Right ventricle myocardium superior (tissue), 1 donor: ENCODE measurements at regions not wholly inside any gene's neighbourhood (a gene's known extent, or its start where the extent isn't known, plus 50 kb on each side); places are given as distances from the start of the nearest gene placed in this dataset.
"Not testable (repeated sequence)": the region's sequence is repeated elsewhere in the genome, so short reads cannot be mapped to it uniquely, and the experiment has no call there.

Experiments
- ATAC-seq: fragments of 200-7000 bp; cut with Tn5 transposase; one replicate; pipeline ENCODE4 v1.9.1; 2020; ENCODE audit warnings: mild to moderate bottlenecking; ENCODE audit not compliant: poor library complexity
- DNase-seq: peaks from one replicate; pipeline ENCODE4 v3.0.0-alpha.2; 2020
- intact Hi-C: fragments of 100-400 bp; cut with DNase I; formaldehyde crosslinking; loops from one replicate; pipeline ENCODE4 v1.11.2; 2022
- donor health status: DM: no; HTN: yes; CAD: no; lungs with severe emphysema.

DNA sequence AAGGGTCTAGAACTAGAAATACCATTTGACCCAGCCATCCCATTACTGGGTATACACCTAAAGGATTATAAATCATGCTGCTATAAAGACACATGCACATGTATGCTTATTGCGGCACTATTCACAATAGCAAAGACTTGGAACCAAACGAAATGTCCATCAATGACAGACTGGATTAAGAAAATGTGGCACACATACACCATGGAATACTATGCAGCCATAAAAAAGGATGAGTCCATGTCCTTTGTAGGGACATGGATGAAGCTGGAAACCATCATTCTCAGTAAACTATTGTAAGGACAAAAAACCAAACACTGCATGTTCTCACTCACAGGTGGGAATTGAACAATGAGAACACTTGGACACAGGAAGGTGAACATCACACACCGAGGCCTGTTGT, 314.1 kb downstream of the FRK start:
- intact Hi-C loops, DNase-seq, ATAC-seq: not testable (repeated sequence)

DNA sequence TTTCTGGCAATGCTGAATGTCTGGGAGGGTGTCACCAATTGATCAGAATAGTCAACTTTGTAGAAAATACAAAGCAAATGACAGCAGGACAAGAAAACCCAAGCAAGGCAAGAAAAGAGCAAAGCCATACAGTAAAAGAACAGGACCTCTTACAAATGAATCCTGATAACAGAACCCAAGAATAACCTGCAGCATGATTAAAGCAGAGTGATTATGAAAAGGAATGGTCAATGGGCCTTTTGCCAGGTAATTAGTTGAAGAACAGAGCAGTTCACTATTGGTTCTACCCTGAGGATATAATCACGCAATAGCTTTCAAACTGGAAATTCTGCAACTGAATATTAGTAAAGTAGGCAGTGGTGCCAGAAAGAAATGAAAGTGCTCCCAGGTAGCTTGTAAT, 319.8 kb downstream of the FRK start:
- intact Hi-C loops, result no loop called here
- DNase-seq (no peak), ATAC-seq (no peak)

DNA sequence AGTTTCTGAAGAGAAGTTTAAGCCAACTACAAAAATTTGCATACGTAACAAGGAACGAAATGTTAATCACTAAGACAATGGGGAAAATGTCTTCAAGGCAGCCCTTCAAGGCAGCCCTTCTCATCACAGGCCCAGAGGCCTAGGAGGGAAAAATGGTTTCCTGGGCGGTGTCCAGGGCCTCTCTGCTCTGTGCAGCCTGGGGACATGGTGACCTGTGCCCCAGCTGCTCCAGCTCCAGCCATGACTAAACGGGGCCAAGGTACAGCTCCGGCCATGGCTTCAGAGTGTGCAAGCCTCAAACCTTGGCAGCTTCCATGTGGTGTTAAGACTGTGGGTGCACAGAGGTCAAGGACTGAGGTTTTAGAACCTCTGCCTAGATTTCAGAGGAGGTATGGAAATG, 325.1 kb downstream of the FRK start:
- intact Hi-C loops, result no loop called here
- DNase-seq (no peak), ATAC-seq (no peak)

DNA sequence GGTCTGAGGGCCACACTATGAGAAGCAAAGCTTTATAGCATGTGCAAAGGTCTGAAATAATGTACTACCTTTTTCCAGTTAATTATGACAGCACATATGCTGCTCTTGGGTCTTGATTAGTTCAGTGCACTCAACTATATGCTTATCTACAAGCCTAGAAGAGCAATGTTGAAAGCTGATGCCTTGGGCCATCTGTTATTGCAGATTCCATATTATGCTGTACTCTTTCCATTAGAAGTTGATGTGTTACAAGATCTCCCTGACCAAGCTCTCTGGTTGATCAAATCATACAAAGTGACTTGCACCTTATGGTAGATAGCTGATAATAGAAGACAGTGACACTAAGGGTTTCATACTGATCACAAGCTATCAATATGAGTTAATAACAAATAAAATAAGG, 327.3 kb downstream of the FRK start:
- DNase-seq, result no peak
- no peak for ATAC-seq
- intact Hi-C loops, result no loop called here

DNA sequence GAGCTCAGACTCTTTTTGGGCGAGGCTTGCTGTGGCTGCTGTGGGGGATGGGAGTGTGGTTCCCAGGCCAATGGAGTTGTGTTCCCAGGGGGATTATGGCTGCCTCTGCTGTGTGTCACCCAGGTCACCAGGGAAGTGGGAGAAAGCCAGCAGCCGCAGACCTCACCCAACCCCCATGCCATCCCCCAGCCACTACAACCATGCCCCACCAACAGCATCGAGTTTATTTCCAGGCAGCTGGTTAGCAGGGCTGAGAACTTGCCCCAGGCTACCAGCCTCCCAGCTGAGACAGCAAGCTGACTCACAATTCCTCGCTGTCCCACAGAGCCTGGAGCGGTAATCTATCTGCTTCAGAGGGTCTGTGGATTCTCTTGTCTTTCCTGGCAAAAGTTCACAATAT, 331.7 kb downstream of the FRK start:
- intact Hi-C loops, result no loop called here
- no peak for DNase-seq
- no peak for ATAC-seq

DNA sequence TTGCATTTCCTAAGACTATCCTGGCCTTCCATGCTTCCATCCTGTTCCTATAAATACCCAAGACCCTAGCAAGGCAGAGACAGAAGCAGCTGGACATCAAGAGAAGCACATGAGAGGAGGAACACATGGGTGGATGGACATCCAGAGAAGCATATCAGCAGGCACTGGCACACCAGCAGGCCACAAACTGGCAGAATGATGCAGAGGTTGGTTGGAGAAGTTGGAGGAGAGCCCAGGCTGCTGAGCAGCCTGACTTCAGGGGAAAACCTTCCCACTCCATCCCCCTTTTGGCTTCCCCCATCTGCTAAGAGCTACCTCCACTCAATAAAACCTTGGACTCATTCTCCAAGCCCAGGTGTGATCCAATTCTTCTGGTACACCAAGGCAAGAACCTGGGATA, 332.5 kb downstream of the FRK start:
- ATAC-seq (no peak), DNase-seq (no peak)
- intact Hi-C loops, result no loop called here

DNA sequence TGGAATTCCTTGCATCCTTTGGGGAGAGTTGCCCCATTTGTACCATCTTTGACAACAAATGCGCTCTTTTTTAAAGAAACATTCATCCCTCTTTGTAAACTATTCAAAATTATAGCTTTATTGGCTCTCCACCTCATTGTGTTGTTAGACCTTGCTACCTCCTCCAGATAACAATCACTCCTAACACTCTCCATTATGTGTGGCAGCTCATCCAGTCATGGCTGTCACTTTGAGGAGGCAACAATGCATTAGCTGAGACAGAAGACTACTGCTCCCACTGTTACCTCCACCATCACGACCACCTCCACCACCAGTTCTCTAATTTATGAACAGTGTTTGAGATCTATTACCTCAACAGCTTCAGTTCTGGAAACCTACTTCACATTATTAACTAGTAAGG, 339.1 kb downstream of the FRK start:
- ATAC-seq, result no peak
- intact Hi-C loops, result no loop called here
- DNase-seq, result no peak

DNA sequence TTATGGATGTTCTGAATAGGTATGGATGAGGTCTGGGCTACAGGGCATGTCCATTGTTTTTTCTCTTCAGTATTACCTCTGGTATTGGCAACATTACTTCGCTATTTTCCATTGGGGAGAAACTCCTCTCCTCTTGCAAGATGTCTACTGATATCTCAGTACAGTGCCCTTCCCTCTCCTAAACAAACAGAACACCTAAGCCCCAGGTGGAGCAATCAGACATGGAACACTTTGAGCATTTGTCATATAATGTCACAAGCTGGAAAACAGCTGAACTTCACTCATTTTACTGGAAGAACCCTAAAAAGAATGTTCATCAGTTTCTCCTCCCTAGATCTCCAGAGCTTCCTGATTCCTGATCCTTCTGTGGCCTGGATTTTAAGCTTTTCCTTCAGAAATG, 339.8 kb downstream of the FRK start:
- intact Hi-C loops, result no loop called here
- ATAC-seq, result no peak
- DNase-seq, result no peak

DNA sequence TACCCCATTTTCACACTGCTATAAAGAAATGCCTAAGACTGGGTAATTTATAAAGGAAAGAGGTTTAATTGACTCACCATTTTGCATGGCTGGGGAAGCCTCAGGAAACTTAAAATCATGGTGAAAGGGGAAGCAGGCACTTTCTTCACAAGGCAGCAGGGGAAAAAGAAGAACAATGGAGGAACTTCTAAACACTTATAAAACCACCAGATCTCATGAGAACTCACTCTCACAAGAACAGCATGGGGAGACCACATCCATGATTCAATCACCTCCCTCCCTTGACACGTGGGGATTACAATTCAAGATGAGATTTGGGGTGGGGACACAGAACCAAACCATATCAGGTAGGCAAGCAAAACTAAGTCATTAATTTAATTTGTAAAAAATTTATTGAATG, 343.2 kb downstream of the FRK start:
- intact Hi-C loops, result no loop called here
- DNase-seq (no peak), ATAC-seq (no peak)

DNA sequence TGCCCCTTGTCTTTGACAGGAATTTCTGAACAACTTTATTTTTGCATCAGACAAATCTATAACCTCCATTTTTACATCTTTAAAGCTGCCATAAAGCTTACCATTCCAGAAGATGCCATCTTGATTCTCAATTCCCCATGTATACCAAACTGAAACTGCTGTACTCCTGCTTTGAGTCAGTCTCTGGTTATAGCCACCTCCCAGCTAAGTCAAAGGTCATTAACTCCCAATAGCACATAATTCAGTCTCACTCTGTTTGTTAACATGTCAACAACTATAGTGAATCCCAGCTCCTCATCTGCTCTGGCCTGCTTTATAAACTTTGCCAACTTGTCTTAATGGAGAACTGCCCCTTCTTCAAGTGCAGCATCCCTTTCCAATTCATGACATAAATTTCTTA, 343.6 kb downstream of the FRK start:
- ATAC-seq (no peak), DNase-seq (no peak)
- intact Hi-C loops, result no loop called here

DNA sequence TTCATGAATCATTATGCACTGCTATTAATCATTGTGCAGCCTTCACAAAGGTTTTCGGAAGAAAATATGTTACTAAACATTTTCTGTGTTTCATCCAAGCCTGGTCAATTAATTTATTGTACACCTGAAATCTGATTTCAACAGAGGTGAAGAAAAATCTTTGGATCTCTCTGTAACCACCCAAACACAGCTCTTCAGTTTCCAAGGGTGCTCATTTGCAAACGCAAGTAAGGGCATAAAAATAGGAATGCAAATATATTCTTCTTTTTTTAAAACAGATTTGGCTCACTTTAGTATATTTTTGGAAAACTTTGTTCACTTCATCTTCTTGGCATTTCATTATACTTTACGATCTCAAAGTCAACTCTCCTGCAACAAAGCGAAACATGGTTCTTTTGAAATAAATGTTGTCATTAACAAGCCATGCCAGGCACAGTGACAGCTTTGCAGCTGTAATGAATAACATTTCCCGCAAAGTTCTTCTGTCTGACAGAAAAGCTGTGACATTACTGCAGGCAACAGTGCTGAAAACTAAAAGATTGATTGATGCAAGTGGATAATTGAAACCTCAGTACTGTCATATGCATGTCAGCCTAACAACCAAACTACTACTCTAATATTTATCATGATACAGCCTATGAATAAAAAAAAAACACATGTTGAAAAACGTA, 348.3 kb downstream of the FRK start:
- no peak for DNase-seq
- intact Hi-C loops, result no loop called here
- no peak for ATAC-seq

DNA sequence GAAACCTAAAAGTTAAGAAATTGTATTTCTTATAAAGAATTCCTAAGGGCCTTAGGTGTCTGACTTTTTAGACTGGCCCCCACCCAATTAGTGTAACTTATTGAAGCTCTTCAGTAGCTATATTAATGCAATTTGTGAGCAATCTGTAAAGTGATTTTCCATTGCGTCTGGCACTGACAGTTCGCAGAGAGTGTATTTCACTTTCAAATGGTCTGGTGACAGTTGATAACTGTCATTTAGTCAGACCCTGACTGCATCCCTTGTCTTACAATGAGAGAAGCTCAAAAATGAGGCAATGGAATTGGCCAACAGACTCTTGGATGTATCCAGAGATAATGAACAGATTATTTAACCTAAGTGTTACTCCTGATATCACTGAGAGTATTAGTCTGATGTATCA, 351.8 kb downstream of the FRK start:
- no peak for DNase-seq
- intact Hi-C loops, result no loop called here
- ATAC-seq, result no peak

DNA sequence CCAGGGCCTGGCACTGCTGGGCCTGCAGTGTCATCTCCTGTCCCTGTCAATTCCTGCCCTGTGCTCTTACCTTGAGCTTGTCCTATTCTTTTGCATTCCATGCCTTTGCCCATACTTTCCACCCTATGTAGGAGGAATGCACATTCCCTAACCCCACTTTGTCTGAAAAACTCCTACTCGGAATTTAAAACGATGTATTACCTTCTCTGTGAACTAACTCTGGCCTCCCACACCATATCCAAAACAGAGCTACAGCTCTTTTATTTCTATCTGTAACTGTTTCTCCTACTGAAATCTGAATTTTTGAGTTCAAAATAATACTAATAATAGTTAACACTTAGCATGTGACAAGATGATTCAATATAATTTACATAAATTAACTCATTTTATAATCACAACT, 353.7 kb downstream of the FRK start:
- intact Hi-C loops, result no loop called here
- DNase-seq (no peak), ATAC-seq (no peak)

DNA sequence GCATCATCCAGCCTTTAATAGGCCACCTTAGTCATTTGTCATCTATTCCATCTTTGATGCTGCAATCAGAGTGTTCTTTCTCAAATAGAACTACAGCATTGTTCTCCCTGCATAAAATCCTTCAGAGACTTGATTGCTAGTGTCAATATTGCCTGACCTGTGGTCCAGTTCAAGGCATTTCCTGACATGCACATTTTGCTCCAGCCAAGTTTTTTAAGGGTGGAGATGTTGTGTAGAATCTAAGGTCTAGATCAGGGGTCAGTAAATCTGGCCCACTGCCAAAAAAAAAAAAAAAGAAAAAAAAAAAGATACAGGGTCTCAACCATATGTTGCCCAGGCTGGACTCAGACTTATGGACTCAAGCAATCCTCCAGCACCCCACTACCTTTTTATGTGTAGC, 354.4 kb downstream of the FRK start:
- ATAC-seq, result no peak
- DNase-seq, result no peak
- intact Hi-C loops, result no loop called here

DNA sequence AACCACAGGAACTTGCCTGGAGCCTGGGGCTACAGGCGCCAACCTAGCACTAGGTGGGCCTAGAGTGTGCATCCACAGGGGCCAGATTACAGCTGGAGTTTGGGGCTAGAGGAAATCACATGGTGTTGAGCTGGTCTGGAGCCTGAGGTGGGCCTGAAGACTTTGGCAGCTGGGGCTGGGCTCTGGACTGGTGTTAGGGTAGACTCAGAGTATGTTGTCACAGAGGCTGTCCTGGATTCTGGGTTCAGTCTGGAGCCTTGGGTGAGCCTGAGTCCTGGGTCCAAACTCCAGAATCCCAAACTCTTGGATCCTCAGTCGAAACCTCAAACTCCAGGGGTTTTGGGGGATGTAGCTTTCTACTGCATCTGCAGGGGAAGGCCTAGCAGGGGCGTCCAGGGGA, 356.7 kb downstream of the FRK start:
- DNase-seq (no peak), ATAC-seq (no peak)
- intact Hi-C loops, result no loop called here

DNA sequence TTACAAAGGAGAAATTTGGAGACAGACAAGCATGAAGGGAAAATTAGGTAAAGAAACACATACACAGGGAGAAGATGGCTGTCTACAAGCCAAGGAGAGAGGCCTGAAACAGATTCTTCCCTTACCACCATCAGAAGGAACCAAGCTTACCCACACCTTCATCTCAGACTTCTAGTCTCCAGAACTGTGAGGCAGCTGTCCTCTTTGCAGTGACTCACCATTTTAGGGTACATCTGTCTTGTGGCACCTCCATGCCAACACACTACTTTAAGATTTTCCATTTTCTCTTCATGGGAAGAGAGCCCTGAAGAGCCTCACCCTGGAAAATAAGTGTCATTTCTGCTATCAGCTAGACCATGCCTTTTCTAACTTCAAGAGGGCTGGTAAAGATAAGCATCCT, 369.3 kb downstream of the FRK start:
- no peak for DNase-seq
- intact Hi-C loops, result no loop called here
- ATAC-seq, result no peak

DNA sequence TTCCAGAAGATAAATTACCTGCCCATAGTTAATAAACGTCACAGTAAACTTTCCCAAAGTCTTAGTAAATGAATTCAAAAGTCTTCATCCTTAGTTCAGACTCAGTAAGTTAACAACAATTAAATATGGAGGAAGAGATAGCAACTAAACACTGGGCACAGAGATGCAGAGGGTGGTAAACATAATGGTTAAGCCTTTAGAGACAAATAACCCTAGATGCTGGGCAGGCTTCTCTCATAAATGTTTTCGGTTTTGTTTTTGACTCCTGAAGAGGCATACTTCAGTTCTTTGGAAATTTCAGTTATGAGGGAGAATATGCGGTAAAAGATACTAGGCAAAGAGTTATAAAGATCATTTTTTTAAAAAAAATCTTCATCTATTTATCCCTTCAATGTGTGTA, 369.8 kb downstream of the FRK start:
- intact Hi-C loops, result no loop called here
- DNase-seq (no peak), ATAC-seq (no peak)

DNA sequence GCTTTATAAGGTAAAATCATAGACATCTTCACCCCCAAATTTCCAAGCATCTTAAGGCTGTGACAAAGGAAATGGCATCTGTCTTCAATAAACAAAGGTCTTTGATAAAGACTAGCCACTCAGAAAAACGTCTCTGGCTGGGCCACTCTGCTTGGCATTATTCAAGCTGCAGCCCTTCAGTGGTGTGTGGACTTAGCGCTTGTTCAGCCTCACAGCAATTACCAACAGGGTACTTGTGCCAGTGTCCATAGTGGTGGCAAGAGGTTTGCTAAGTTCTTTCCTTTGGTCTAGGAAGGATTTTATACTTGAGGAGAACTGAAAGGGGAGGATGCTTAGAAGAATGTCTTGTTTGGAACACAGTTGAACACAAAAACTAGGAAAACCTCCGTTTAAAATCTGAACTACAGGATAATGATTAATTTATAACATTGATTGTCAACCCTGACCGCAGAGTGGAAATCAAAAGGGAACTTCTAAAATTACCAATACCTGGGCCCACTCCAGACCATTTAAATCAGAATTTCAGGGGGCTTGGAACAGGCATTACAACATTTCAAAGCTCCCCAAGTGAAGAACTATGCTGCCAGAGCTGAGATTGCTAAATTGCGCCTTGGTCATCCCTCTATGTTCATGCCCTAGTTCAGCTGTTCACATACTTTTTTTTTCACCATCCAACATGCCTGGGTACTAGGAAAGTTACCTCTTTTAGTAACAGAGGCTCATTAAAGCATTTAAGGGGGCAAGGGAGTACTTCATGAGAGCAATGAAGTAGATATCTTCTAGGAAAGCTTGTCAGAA, 378.5 kb downstream of the FRK start:
- DNase-seq (no peak), ATAC-seq (no peak)
- intact Hi-C loops, result no loop called here

DNA sequence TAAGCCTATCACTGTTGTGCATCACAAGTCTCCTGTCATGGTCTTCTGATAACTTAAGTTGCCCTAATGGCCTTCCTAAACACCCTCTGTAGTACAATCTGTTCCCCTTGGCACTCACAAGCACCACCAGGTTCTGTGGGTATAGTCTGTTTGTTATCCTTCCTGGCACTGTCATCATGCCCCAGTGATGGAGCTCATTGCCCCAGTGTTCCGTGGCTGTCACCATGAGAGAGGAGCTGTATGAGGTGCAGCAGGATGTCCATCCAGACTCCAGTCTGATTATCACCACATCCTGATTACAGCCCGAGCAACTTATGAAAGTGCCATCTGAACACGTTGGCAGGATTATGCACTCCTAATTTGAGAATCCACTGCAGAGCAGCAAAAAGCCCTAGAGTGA, 380.1 kb downstream of the FRK start:
- intact Hi-C loops, result no loop called here
- DNase-seq (no peak), ATAC-seq (no peak)

DNA sequence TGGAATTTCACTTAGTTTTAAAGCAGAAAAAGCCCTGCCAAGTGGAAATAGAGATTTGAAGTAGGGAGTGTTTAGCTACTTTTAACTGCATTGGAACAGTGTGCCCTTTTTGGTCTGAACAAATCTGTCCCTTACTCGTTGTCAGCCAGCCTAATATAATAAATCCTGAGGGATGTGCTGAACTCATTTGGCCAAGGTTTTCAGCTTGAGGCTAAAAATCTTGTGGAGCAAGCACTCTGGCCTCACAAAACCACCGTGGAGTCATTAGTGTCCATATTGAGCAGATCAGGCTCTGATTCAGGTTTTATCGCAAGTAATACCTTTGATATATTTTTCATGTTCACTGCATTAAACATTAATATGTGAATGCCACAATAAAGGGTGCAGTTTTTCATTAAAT, 383.5 kb downstream of the FRK start:
- ATAC-seq (no peak), DNase-seq (no peak)
- intact Hi-C loops, result no loop called here

DNA sequence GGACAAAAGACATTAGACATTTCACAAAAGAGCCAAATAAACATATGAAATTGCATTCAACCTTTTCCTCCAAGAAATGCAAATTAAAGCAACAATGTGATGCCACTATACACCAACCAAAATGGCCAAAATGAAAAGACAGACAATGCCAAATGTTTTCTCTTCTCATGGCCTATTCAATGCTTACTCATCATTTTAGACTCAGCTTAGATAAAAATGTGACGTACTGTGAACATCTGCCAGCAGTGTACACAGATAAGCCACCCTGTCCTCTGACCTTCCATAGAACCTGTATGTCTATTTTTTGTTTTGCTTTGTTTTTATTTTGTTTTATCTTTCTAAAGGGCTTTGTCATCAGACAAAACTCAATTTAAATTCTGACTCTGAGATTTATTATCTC, 385.2 kb downstream of the FRK start:
- intact Hi-C loops, result no loop called here
- DNase-seq (no peak), ATAC-seq (no peak)
